HepG2 (cell line): ENCODE measurements at regions not wholly inside any gene's neighbourhood (a gene's known extent, or its start where the extent isn't known, plus 50 kb on each side); places are given as distances from the start of the nearest gene placed in this dataset.

Source experiments
- ATAC-seq: fragments of 200-7000 bp; cut with Tn5 transposase; 3 replicates; pipeline ENCODE4 v1.9.1; 2020; ENCODE audit warnings: mild to moderate bottlenecking, moderate library complexity
- BruUV-seq: library from RNA; stranded (reverse); fragments of 400-500 nt; replicated peaks from 2 replicates; lab custom pipeline; 2021; lab: Mats Ljungman, UMichigan
- CTCF ChIA-PET: fragments of 300-600 bp; formaldehyde crosslinking; extraction: SDS; loops from one replicate; lab custom pipeline; 2021; ENCODE audit warnings: low total read pairs, inconsistent platforms, low intra/inter-chr PET ratio; lab: Yijun Ruan, JAX
- POLR2A ChIA-PET: fragments of 350-600 bp; sonication (Branson Sonifier 250); formaldehyde crosslinking; loops from one replicate; lab custom pipeline; 2020; ENCODE audit warnings: antibody characterized with exemption, inconsistent platforms; lab: Yijun Ruan, JAX
- DNase-seq: peaks from one replicate; pipeline ENCODE4 v3.0.0-alpha.2; 2015; ENCODE audit warnings: low spot score
- FAIRE-seq: peaks from 3 replicates; lab custom pipeline; 2011; peaks lifted over from hg19 to GRCh38; lab: Jason Lieb, UNC
- H2AFZ ChIP-seq: one replicate; pipeline ENCODE4 v1.6.1; 2011; ENCODE audit warnings: low read length, inconsistent platforms
- H3K27ac ChIP-seq: fragments of 300-600 bp; 3 replicates; pipeline ENCODE4 v1.8.0; 2011; ENCODE audit warnings: mixed run types, mild to moderate bottlenecking, mixed read lengths, low read length, inconsistent platforms; ENCODE audit not compliant: insufficient read depth; ENCODE audit errors: extremely low read length
- H3K27me3 ChIP-seq, 2 experiments: fragments of 200-600 bp in 1 of 2; 2 replicates in 1 of 2; 3 replicates in 1 of 2; pipeline versions ENCODE4 v1.6.0 to v1.8.0; 2011; ENCODE audit warnings: low read length in 2 of 2, mild to moderate bottlenecking in 2 of 2, moderate library complexity in 2 of 2, inconsistent platforms in 1 of 2; ENCODE audit not compliant: insufficient read depth in 2 of 2, control insufficient read depth in 1 of 2
- H3K36me3 ChIP-seq, 2 experiments: fragments of 200-600 bp in 1 of 2; replicated peaks in 1 of 2; 2 replicates in 1 of 2; 3 replicates in 1 of 2; pipeline versions ENCODE4 v1.5.1 to v1.8.0; 2011; ENCODE audit warnings: low read length in 2 of 2, inconsistent platforms in 1 of 2; ENCODE audit not compliant: insufficient read depth in 2 of 2, control insufficient read depth in 1 of 2
- H3K4me1 ChIP-seq: 2 replicates; pipeline ENCODE4 v1.5.1; 2012; ENCODE audit warnings: low read length, inconsistent platforms; ENCODE audit not compliant: insufficient read depth
- H3K4me2 ChIP-seq: 2 replicates; pipeline ENCODE4 v1.6.0; 2011; ENCODE audit warnings: low read depth, low read length, inconsistent platforms
- H3K4me3 ChIP-seq, 3 experiments: fragments of 200-600 bp in 1 of 3; sonication (generic), shearing (Covaris generic) in 1 of 3; replicated peaks in 1 of 3; 2 replicates each; pipeline ENCODE4 v1.5.1; 2011 to 2016; ENCODE audit warnings: low read length in 3 of 3, inconsistent platforms in 2 of 3, low read depth in 2 of 3, mild to moderate bottlenecking in 2 of 3, control low read depth in 1 of 3, mixed read lengths in 1 of 3; ENCODE audit not compliant: insufficient read depth in 1 of 3
- H3K79me2 ChIP-seq: one replicate; pipeline ENCODE4 v1.6.1; 2011; ENCODE audit warnings: low read length, inconsistent platforms; ENCODE audit not compliant: insufficient read depth
- H3K9ac ChIP-seq: 2 replicates; pipeline ENCODE4 v1.6.0; 2011; ENCODE audit warnings: mild to moderate bottlenecking, low read depth, low read length, inconsistent platforms; ENCODE audit not compliant: insufficient read depth
- H3K9me3 ChIP-seq: 2 replicates; pipeline ENCODE4 v1.5.1; 2012; ENCODE audit warnings: mild to moderate bottlenecking, low read length
- H4K20me1 ChIP-seq: 2 replicates; pipeline ENCODE4 v1.6.0; 2011; ENCODE audit warnings: inconsistent platforms, mild to moderate bottlenecking, low read length, moderate library complexity; ENCODE audit not compliant: insufficient read depth
- CAMTA2 ChIP-seq: sonication (generic); formaldehyde crosslinking; IDR thresholded peaks from 2 replicates; pipeline ENCODE4 v1.4.0; 2020; ENCODE audit warnings: mild to moderate bottlenecking, missing genetic modification reagents, borderline replicate concordance
- EEA1 ChIP-seq: sonication (generic); formaldehyde crosslinking; IDR thresholded peaks from 2 replicates; pipeline ENCODE4 v1.5.1; 2020; ENCODE audit warnings: mild to moderate bottlenecking, missing genetic modification reagents, borderline replicate concordance
- FOXP4 ChIP-seq: sonication (generic); formaldehyde crosslinking; IDR thresholded peaks from 2 replicates; pipeline ENCODE4 v1.4.0; 2020; ENCODE audit warnings: missing genetic modification reagents
- GABPA ChIP-seq, 2 experiments: IDR thresholded peaks; 2 replicates each; pipeline ENCODE4 v1.6.1; 2011 to 2016; ENCODE audit warnings: low read depth in 2 of 2, low read length in 1 of 2, missing biosample characterization in 1 of 2, missing genetic modification characterization in 1 of 2
- KAT8 ChIP-seq: IDR thresholded peaks from 2 replicates; pipeline ENCODE4 v1.6.1; 2016; ENCODE audit warnings: missing genetic modification reagents, missing compliant biosample characterization
- NFKBIZ ChIP-seq: IDR thresholded peaks from 2 replicates; pipeline ENCODE4 v1.6.1; 2018; ENCODE audit warnings: missing genetic modification reagents, missing compliant biosample characterization
- NFYC ChIP-seq: IDR thresholded peaks from 2 replicates; pipeline ENCODE4 v1.6.1; 2016; ENCODE audit warnings: missing genetic modification reagents, missing compliant biosample characterization
- PHF21A ChIP-seq: sonication (generic); formaldehyde crosslinking; IDR thresholded peaks from 2 replicates; pipeline ENCODE4 v1.5.0; 2020; ENCODE audit warnings: mild to moderate bottlenecking, missing genetic modification reagents
- RNF2 ChIP-seq: fragments of 450-650 bp; conservative IDR thresholded peaks from 2 replicates; pipeline ENCODE4 v1.6.1; 2016; ENCODE audit warnings: low read depth
- TBX3 ChIP-seq: fragments of 450-650 bp; IDR thresholded peaks from 2 replicates; pipeline ENCODE4 v1.6.1; 2017; ENCODE audit warnings: antibody characterized with exemption, mild to moderate bottlenecking, inconsistent platforms, borderline replicate concordance
- TMF1 ChIP-seq: sonication (generic); formaldehyde crosslinking; IDR thresholded peaks from 2 replicates; pipeline ENCODE4 v1.8.1; 2022; ENCODE audit warnings: low read depth, missing genetic modification reagents
- ZC3H4 ChIP-seq: sonication (generic); formaldehyde crosslinking; IDR thresholded peaks from 2 replicates; pipeline ENCODE4 v1.4.0; 2020; ENCODE audit warnings: missing genetic modification reagents, borderline replicate concordance
- ZFP41 ChIP-seq: sonication (generic); formaldehyde crosslinking; IDR thresholded peaks from 2 replicates; pipeline ENCODE4 v1.4.0; 2020; ENCODE audit warnings: mild to moderate bottlenecking, missing genetic modification reagents, borderline replicate concordance
- ZMYM2 ChIP-seq: sonication (generic); formaldehyde crosslinking; IDR thresholded peaks from 2 replicates; pipeline ENCODE4 v1.8.0; 2022; ENCODE audit warnings: mild to moderate bottlenecking, missing genetic modification reagents
- ZNF770 ChIP-seq: sonication (generic); formaldehyde crosslinking; IDR thresholded peaks from 2 replicates; pipeline ENCODE4 v1.5.0; 2020; ENCODE audit warnings: mild to moderate bottlenecking, missing genetic modification reagents
- ZNF816 ChIP-seq: sonication (generic); formaldehyde crosslinking; IDR thresholded peaks from 2 replicates; pipeline ENCODE4 v1.8.0; 2022; ENCODE audit warnings: missing genetic modification reagents, mild to moderate bottlenecking, borderline replicate concordance
- WGBS: methylation state at CpG from one replicate; pipeline ENCODE4 v1.1.6; 2017; ENCODE audit warnings: low lambda C conversion rate; 5-methylcytosine and 5-hydroxymethylcytosine counted together
- in situ Hi-C: cut with HindIII; loops from 2 replicates; pipeline ENCODE4 v1.10.0; 2017; ENCODE audit warnings: low pct_unique_long_range_greater_than_20kb; ENCODE audit not compliant: extremely low pct_ligation_motif_present
- intact Hi-C: fragments of 100-400 bp; cut with micrococcal nuclease; formaldehyde crosslinking; loops from one replicate; pipeline ENCODE4 v1.10.0; 2022; ENCODE audit not compliant: unreplicated experiment

- H3K36me3 ChIP-seq, result no peaks in the 10 kb centered on the region
- no peak overlapping the region for H3K9ac ChIP-seq
- FAIRE-seq (no peak), DNase-seq (no peak), ATAC-seq (no peak)
- WGBS, result 0% methylated on average over 3 of the region's 3 CpGs
- no peak overlapping the region for H2AFZ ChIP-seq
- no peaks in the 10 kb centered on the region for H3K4me1 ChIP-seq
- H3K4me2 ChIP-seq, result no peak overlapping the region
- intact Hi-C loops, result no loop called here
- H3K4me3 ChIP-seq, result no peak overlapping the region
- H3K27me3 ChIP-seq, result no peaks in the 10 kb centered on the region
- no TSS peak for BruUV-seq
- ChIA-PET CTCF (no interaction called here), POLR2A (no interaction called here)
- H4K20me1 ChIP-seq, result no peaks in the 10 kb centered on the region
- H3K79me2 ChIP-seq, result no peaks in the 10 kb centered on the region
- no peaks in the 10 kb centered on the region for H3K9me3 ChIP-seq
- in situ Hi-C loops, result no loop called here
- no peak overlapping the region for H3K27ac ChIP-seq
- TF ChIP-seq TMF1 (CRISPR knock-in tag), result no peak
- no peak for TF ChIP-seq KAT8 (CRISPR knock-in tag)
- no peak for TF ChIP-seq FOXP4 (CRISPR knock-in tag)
- no peak for TF ChIP-seq GABPA (IDR thresholded peaks at IDR 0.05; ENCODE audit: low read depth, low read length)
- no peak for TF ChIP-seq GABPA (CRISPR knock-in tag; IDR thresholded peaks at IDR 0.05; ENCODE audit: low read depth)
- TF ChIP-seq TBX3, result no peak
- TF ChIP-seq RNF2, result no peak
- no peak for TF ChIP-seq ZNF770 (CRISPR knock-in tag)
- no peak for TF ChIP-seq ZNF816 (CRISPR knock-in tag)
- no peak for TF ChIP-seq PHF21A (CRISPR knock-in tag)
- no peak for TF ChIP-seq NFKBIZ
- no peak for TF ChIP-seq ZMYM2 (CRISPR knock-in tag)
- no peak for TF ChIP-seq ZFP41
- no peak for TF ChIP-seq EEA1 (CRISPR knock-in tag)
- TF ChIP-seq NFYC, result no peak
- TF ChIP-seq ZC3H4, result no peak
- no peak for TF ChIP-seq CAMTA2 (CRISPR knock-in tag)
These were observed 110.1 kb upstream of the MOCS2 start for GRCh38 chr5:53219610-53220009.
